Loucy (cell line): ENCODE measurements at regions not wholly inside any gene's neighbourhood (a gene's known extent, or its start where the extent isn't known, plus 50 kb on each side); places are given as distances from the start of the nearest gene placed in this dataset.

ENCODE experiments used
- H2AFZ ChIP-seq: fragments of 200-600 bp; sonication (generic); 2 replicates; pipeline ENCODE4 v1.6.0; 2016; ENCODE audit warnings: antibody characterized with exemption, mild to moderate bottlenecking, low read length, moderate library complexity
- H3F3A ChIP-seq: fragments of 200-600 bp; 2 replicates; pipeline ENCODE4 v1.6.0; 2016; ENCODE audit warnings: antibody characterized with exemption, low read depth, mild to moderate bottlenecking
- H3K27me3 ChIP-seq: fragments of 200-600 bp; sonication (generic); 2 replicates; pipeline ENCODE4 v1.6.1; 2014; ENCODE audit warnings: low read length, mild to moderate bottlenecking; ENCODE audit not compliant: insufficient read depth, poor library complexity, severe bottlenecking
- H3K36me3 ChIP-seq: fragments of 200-600 bp; sonication (generic); 2 replicates; pipeline ENCODE4 v1.6.1; 2016; ENCODE audit warnings: low read length; ENCODE audit not compliant: insufficient read depth
- H3K4me1 ChIP-seq: fragments of 200-600 bp; sonication (generic); 2 replicates; pipeline ENCODE4 v1.5.1; 2014; ENCODE audit warnings: low read length, mild to moderate bottlenecking; ENCODE audit not compliant: insufficient read depth, poor library complexity, severe bottlenecking
- H3K4me2 ChIP-seq: fragments of 200-600 bp; sonication (generic); 2 replicates; pipeline ENCODE4 v1.6.0; 2014; ENCODE audit warnings: antibody characterized with exemption, low read length, low read depth, mild to moderate bottlenecking; ENCODE audit not compliant: poor library complexity, severe bottlenecking
- H3K4me3 ChIP-seq: fragments of 200-600 bp; sonication (generic); 2 replicates; pipeline ENCODE4 v1.5.1; 2014; ENCODE audit warnings: low read length, mild to moderate bottlenecking, mixed read lengths; ENCODE audit not compliant: poor library complexity, severe bottlenecking
- H3K79me2 ChIP-seq: fragments of 200-600 bp; sonication (generic); 2 replicates; pipeline ENCODE4 v1.6.1; 2014; ENCODE audit warnings: low read length; ENCODE audit not compliant: insufficient read depth
- H3K9ac ChIP-seq: fragments of 200-600 bp; sonication (generic); 2 replicates; pipeline ENCODE4 v1.6.0; 2014; ENCODE audit warnings: mild to moderate bottlenecking, low read depth, low read length, moderate library complexity; ENCODE audit not compliant: poor library complexity, severe bottlenecking
- H3K9me2 ChIP-seq: fragments of 200-600 bp; sonication (generic); replicated peaks from 2 replicates; pipeline ENCODE4 v1.6.1; 2016; ENCODE audit warnings: low read depth, low read length, mixed read lengths
- H3K9me3 ChIP-seq: fragments of 200-600 bp; sonication (generic); 2 replicates; pipeline ENCODE4 v1.6.1; 2014; ENCODE audit warnings: mild to moderate bottlenecking, antibody characterized with exemption, low read length, low read depth; ENCODE audit not compliant: insufficient read depth
- H4K20me1 ChIP-seq: fragments of 200-600 bp; sonication (generic); 2 replicates; pipeline ENCODE4 v1.6.0; 2014; ENCODE audit warnings: antibody characterized with exemption, low read length, mild to moderate bottlenecking; ENCODE audit not compliant: insufficient read depth, poor library complexity, severe bottlenecking
- EZH2phosphoT487 ChIP-seq: fragments of 200-600 bp; IDR thresholded peaks from 2 replicates; pipeline ENCODE4 v1.6.1; 2018; ENCODE audit warnings: antibody characterized with exemption, mild to moderate bottlenecking, moderate library complexity, borderline replicate concordance
- TF ChIP-seq, protein P1 (sequence below): fragments of 200-600 bp; sonication (generic); conservative IDR thresholded peaks from 2 replicates; pipeline ENCODE4 v1.5.1; 2014; ENCODE audit warnings: mild to moderate bottlenecking, antibody characterized with exemption, low read length

DNA sequence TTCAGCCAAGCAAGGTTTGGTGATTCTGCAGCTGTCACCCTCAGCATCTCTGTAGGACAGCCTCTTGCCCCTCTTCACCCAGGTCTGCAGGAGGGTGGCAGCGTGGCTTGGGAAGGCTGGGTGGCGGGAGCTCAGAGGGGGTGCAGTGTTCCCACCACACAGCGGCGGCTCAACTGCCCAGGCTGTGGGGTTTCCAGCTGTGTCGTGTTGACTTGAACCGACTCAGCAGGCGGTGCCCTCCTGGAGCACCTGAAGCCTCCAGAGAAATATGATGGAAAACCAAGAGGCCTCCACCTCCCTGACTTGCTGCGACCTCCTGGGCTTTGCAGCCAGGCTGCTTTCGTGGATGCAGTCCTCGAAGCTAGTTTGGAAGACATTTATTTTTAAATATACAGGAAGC is 68.0 kb upstream of the KLF6 start:
- Histone ChIP-seq H3K4me3 (no peak overlapping the region), H3K36me3 (no peaks in the 10 kb centered on the region), H3K4me2 (no peak overlapping the region), H3K79me2 (no peaks in the 10 kb centered on the region), H4K20me1 (no peaks in the 10 kb centered on the region), H3K9me2 (no peaks in the 10 kb centered on the region), H2AFZ (no peak overlapping the region), H3F3A (no peaks in the 10 kb centered on the region), H3K27me3 (no peaks in the 10 kb centered on the region), H3K9ac (no peak overlapping the region), H3K9me3 (no peaks in the 10 kb centered on the region), H3K4me1 (no peaks in the 10 kb centered on the region)
- TF ChIP-seq EZH2phosphoT487, result no peak
- TF ChIP-seq, protein P1, sequence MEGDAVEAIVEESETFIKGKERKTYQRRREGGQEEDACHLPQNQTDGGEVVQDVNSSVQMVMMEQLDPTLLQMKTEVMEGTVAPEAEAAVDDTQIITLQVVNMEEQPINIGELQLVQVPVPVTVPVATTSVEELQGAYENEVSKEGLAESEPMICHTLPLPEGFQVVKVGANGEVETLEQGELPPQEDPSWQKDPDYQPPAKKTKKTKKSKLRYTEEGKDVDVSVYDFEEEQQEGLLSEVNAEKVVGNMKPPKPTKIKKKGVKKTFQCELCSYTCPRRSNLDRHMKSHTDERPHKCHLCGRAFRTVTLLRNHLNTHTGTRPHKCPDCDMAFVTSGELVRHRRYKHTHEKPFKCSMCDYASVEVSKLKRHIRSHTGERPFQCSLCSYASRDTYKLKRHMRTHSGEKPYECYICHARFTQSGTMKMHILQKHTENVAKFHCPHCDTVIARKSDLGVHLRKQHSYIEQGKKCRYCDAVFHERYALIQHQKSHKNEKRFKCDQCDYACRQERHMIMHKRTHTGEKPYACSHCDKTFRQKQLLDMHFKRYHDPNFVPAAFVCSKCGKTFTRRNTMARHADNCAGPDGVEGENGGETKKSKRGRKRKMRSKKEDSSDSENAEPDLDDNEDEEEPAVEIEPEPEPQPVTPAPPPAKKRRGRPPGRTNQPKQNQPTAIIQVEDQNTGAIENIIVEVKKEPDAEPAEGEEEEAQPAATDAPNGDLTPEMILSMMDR, result no peak

DNA sequence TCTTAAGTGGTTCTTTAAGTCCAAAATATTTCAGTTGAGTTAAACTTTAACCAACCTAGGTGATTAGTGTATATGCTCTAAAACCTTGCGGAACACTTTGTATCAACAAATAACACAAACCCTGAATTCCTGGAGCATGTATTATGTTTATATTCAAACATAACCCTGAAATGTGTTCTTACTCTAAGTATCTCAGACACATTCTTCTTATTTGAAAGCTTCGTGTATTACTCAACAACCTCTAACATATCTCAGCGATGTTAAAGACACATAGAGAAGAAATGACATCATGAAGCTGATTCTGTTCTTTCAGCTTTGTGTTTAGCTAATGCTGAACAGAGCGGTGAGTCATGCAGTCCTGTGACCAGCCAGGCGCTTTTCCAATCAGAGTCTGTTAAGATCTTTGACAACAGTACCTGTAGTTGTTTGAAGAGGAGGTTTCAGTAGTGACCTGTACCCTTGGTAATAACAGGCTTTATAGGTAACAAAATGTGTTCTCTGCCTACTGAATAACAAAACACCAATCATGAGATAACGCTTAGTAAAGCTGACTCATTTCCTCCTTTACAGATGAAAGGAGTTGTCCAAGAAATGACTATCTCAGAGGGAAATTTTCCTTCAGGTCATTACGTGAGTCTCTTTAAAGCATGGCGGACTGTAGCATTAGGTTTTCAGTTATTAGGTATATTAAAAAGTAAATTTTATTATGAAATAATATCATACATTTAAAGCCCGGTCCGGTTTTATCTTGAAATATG is 67.3 kb upstream of the KLF6 start:
- no peak overlapping the region for H2AFZ ChIP-seq
- H3K79me2 ChIP-seq, result no peaks in the 10 kb centered on the region
- no peaks in the 10 kb centered on the region for H3K9me2 ChIP-seq
- H3K4me2 ChIP-seq, result no peak overlapping the region
- H3F3A ChIP-seq, result no peaks in the 10 kb centered on the region
- TF ChIP-seq, protein P1, result no peak
- TF ChIP-seq EZH2phosphoT487, result no peak
- H4K20me1 ChIP-seq, result no peaks in the 10 kb centered on the region
- H3K36me3 ChIP-seq, result no peaks in the 10 kb centered on the region
- no peak overlapping the region for H3K9ac ChIP-seq
- H3K4me1 ChIP-seq, result no peaks in the 10 kb centered on the region
- no peaks in the 10 kb centered on the region for H3K27me3 ChIP-seq
- H3K4me3 ChIP-seq, result no peak overlapping the region
- H3K9me3 ChIP-seq, result no peaks in the 10 kb centered on the region

DNA sequence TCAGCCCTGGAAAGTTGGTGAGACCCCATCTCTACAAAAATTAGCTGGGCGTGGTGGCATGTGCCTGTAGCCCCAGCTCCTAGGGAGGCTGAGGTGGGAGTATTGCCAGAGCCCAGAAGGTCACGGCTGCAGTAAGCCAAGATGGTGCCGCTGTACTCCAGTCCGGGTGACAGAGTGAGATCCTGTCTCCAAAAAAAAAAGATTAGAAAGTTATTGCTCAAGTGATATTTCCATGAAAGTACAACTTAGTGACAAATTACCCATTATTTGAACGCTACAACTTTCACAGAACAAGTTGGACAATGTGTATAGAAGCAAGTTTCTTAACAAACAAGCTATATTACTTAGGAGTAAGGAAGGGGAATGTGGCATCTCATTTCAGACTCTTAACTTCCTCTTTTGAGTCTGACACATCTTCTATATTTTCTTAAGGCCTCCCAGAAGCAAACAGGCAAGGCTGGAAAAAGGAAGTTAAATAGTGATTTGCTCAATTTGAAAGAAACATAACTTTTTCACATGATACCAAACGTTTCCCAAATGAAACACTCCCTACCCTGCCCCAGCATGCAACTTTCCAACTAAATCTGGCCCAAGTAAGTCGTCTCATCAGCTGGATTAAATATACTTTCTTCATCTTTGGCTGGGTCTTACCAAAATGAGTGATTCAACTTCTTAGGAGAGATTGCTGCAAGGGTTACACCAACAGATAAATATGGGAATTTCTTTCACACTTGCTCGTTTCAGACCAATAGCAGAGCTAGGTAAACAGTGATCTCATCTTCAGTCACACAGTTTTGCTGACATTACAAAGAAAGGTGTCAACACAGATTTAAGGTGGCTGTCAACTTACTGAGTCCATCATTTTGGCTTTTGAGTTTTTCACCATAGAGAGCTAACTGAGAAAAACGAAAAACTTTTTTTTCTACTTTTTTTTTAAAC is 66.3 kb upstream of the KLF6 start:
- Histone ChIP-seq H3K4me3 (no peak overlapping the region), H4K20me1 (no peaks in the 10 kb centered on the region), H3K9me2 (no peaks in the 10 kb centered on the region), H3K4me1 (no peaks in the 10 kb centered on the region), H3K36me3 (no peaks in the 10 kb centered on the region), H3K9ac (no peak overlapping the region), H3K4me2 (no peak overlapping the region), H2AFZ (no peak overlapping the region), H3K27me3 (no peaks in the 10 kb centered on the region), H3F3A (no peaks in the 10 kb centered on the region), H3K9me3 (no peaks in the 10 kb centered on the region), H3K79me2 (no peaks in the 10 kb centered on the region)
- TF ChIP-seq, protein P1, result no peak
- no peak for TF ChIP-seq EZH2phosphoT487
